ENCODE measurements at regions not wholly inside any gene's neighbourhood (a gene's known extent, or its start where the extent isn't known, plus 50 kb on each side); places are given as distances from the start of the nearest gene placed in this dataset.

- Mint-ChIP-seq H3K27me3 (ENCODE audit: low read depth) (peaks cover 18% of the 10 kb centered on the region), H3K4me1 (peaks cover 30 to 32% of the 10 kb centered on the region in 2 experiments), H3K27ac (no peak overlapping the region), H3K36me3 (ENCODE audit: insufficient read depth in 1 of 3, low read depth in 3 of 3) (peaks cover 0 to 8% (median 4%) of the 10 kb centered on the region in 3 experiments; a peak in 3 of 7 replicates), H3K9me3 (peaks cover 10 to 11% of the 10 kb centered on the region in 2 experiments), H3K4me3 (no peak overlapping the region)
- H4K91ac ChIP-seq (ENCODE audit: insufficient read length, low read depth, low read length): no peak overlapping the region
- no peak overlapping the region for H4K5ac ChIP-seq (ENCODE audit: insufficient read length, low read depth, low read length)
- H3K9me3 ChIP-seq (ENCODE audit: control insufficient read depth, low read depth, low read length): no peaks in the 10 kb centered on the region
- no peak overlapping the region for H3K9ac ChIP-seq (ENCODE audit: extremely low read depth, insufficient read length, low read length)
- no peak overlapping the region for H3K18ac ChIP-seq (ENCODE audit: insufficient read length, low read depth, low read length)
- H4K8ac ChIP-seq (replicated peaks; ENCODE audit: insufficient read length, low read depth, low read length): no peak overlapping the region
- H3T11ph ChIP-seq (ENCODE audit: low read length): no peak overlapping the region
- no peak overlapping the region for H2AFZ ChIP-seq (ENCODE audit: low read length)
- TF ChIP-seq CTCF (conservative IDR thresholded peaks at IDR 0.05): no peak
- H2BK15ac ChIP-seq (ENCODE audit: low read depth, low read length): no peak overlapping the region
- no peak overlapping the region for H2BK12ac ChIP-seq (ENCODE audit: insufficient read length, low read depth, low read length)
- H2AK5ac ChIP-seq (ENCODE audit: insufficient read length, low read length): no peak overlapping the region
- no peak overlapping the region for H2BK5ac ChIP-seq (ENCODE audit: insufficient read length, low read length)
- H4K20me1 ChIP-seq (ENCODE audit: control insufficient read depth, insufficient read depth, insufficient read length): no peaks in the 10 kb centered on the region
- WGBS (ENCODE audit: extremely low coverage, insufficient read length, low lambda C conversion rate): no CpG with 5 or more reads among the region's 4 CpGs
- H3K4ac ChIP-seq (ENCODE audit: low read depth, low read length): no peak overlapping the region
- H3K4me2 ChIP-seq (ENCODE audit: insufficient read depth, insufficient read length, low read length): no peak overlapping the region
- H3K27me3 ChIP-seq (ENCODE audit: insufficient read depth, low read length): peaks cover 2% of the 10 kb centered on the region; the same call in 1 of the 2 replicates
- DNase-seq: no peak
- H3K27ac ChIP-seq (ENCODE audit: insufficient read length, low read depth, low read length): no peak overlapping the region
- no peak overlapping the region for H3K14ac ChIP-seq (ENCODE audit: insufficient read depth, low read length)
- no peak overlapping the region for H2BK120ac ChIP-seq (ENCODE audit: low read depth, low read length, poor library complexity, severe bottlenecking)
- no peaks in the 10 kb centered on the region for H3K79me2 ChIP-seq (ENCODE audit: insufficient read depth, low read length)
- H3K23ac ChIP-seq (ENCODE audit: insufficient read length, low read depth, low read length): no peak overlapping the region
- no peak overlapping the region for H3K56ac ChIP-seq (ENCODE audit: insufficient read length, low read depth, low read length)
- peaks cover 7% of the 10 kb centered on the region for H3K23me2 ChIP-seq (ENCODE audit: insufficient read length, low read depth, low read length, poor library complexity, severe bottlenecking)
- H3K4me1 ChIP-seq (ENCODE audit: insufficient read depth, low read length): peaks cover 3% of the 10 kb centered on the region; the same call in 1 of the 2 replicates
- H2BK20ac ChIP-seq (ENCODE audit: low read depth, low read length, poor library complexity, severe bottlenecking): no peak overlapping the region
- H3K79me1 ChIP-seq (ENCODE audit: insufficient read depth, low read depth, low read length, poor library complexity, severe bottlenecking): no peaks in the 10 kb centered on the region
Measured at GRCh38 chr3:150217691-150218090, 190.4 kb upstream of the TSC22D2 start.
